GM18907 (cell line): ENCODE measurements at regions not wholly inside any gene's neighbourhood (a gene's known extent, or its start where the extent isn't known, plus 50 kb on each side); places are given as distances from the start of the nearest gene placed in this dataset.
A peak's percentile ranks its signal among the peaks of the same experiment; 100 is the strongest.
"Not testable (repeated sequence)": the region's sequence is repeated elsewhere in the genome, so short reads cannot be mapped to it uniquely, and the experiment has no call there.

Source experiments
- ATAC-seq: cut with Tn5 transposase; IDR thresholded peaks from one replicate; pipeline ENCODE4 v1.9.1; 2021; ENCODE audit warnings: mild to moderate bottlenecking, moderate library complexity; ENCODE audit not compliant: unreplicated experiment

DNA sequence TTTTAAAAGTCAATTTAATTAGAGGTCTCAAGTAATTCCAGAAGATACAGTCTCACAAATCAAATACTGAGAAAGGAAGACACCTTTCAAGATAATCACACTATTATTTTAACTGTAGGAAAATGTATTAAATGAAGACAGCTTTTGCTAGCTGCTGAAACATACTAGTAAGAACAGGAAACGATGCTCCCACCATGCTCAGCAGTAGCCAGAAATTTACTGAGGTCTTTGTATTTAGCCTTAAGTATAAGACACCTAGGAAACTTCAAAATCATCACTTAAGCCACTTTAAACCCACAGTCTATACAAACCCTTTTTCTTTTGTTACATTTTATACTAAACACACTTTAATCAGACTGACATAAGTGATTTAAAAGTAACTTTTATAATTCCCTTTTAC, 72.7 kb upstream of the NPIPB12 start:
- not testable (repeated sequence) for ATAC-seq

DNA sequence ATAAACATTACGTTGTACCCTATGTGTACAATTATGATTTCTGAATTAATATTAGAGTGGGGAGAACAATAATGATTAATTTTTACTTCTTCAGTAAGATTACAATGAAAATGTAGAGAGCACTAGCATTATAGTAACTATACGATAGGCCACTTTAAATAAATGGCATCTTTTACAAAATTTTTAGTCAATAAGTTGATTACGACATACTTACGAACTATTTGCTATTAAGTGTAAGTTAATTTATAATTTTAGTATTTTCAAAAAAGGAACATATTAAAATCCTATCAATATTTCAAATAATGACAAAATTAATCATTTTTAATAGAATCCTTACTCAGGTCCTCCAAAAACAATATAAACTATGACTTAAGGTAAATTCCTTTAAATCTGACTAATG, 75.6 kb upstream of the NPIPB12 start:
- not testable (repeated sequence) for ATAC-seq

DNA sequence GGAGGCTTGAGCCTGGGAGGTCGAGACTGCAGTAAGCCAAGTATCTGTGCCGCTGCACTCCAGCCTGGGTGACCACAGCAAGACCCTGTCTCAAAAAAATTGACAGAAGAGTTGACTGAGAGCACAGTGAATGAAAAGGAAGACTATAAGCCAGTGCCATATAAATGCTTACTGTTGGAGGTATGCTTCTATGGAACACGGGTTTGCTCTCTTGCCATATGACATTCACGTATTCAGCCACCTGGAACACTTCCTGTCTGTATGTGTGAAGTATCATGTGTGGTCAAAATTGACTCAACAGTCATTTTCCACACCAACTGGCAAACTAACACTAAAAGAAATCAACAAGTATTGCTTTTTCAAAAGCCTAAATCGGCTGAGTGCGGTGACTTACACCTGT, 71.1 kb upstream of the SPN start:
- ATAC-seq: not testable (repeated sequence)

DNA sequence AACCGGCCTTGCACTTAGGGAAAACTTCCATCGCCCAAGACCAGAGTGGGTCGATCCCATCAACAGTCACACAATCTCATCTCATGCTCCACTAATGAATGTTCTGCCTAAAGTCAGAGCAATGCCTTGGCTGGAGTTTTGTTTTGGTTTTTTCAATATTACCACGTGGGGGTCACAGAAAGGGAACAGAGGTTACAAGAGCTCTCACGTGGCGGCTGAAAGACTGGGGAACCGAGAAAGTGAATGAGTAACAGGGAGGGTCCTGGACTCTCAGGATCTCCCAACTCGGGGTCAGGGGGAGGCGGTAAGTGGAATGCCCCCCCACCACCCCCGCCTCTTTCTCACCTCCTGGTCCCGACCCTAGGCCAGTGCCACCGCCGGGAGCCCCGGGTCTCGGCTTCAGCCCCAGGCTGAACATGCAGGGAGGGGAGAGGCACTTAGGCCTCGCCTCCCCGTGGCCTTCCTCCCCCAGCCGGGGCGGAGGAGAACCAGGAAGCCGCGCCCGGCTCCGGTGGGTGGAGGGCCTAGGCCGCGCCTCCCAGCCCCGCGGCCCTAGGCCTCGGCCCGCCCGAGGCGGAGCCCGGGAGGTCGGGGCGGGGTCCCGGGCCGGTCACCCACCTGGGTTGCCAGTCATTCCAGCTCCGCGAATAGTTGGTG, 68.7 kb upstream of the SPN start:
- ATAC-seq: peak; percentile 42

DNA sequence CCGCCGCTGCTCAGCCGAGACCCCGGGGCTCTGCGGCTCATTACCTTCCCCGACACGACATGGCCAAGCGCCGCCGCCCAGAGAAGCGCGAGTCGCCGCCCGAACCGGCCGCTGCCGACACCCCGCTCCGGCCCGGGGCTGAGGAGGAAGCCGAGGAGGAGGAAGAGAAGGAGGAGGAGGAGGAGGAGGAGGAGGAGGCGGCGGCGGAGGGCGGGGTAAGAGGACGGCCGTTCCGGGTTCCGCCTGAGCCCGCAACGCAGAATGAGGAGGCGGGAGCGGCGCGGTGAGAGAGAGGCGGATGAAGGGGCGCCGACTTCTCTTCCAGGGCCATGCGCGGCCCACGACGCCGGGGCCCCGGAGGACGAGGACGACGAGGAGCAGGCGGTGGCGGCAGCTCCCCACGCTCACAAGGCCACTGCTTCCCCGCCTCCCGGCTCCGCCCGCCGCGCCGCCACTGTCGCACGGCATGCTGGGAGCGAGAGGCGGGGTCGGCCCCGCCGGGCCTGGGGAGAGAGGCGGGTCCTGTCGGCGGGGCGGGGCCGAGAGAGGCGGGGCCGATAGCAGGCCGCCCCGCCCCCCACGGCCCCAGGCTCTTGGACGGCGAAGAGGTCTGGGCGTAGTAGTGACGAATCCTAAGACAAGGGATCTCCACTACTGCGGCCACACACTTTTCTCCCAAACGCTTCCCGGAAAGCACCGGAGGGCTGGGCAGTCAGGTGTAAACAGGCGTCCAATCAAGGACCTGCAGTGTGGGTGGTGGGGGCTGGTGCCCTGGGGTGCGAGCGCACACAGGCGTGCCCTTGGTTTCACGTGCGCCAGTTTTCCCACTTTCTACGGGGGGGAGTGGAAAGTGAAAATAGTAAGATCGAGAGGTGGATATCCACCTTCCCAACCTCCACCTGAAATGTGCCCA, 67.9 kb upstream of the SPN start:
- ATAC-seq: peak; percentile 75

DNA sequence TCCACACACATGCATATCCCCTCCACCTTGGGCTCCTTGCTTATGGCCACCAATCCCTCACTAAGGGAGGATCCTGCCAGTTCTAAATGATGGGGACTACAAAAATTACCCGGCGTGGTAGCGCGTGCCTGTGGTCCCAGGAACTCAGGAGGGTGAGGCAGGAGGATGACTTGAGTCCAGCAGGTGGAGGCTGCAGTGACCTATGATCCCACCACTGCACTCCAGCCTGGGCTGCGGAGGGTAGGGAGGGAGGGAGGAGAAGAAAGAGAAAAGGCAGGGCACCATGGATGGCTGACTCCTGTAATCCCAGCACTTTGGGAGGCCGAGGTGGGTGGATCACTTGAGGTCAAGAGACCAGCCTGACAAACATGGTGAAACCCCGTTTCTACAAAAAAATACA, 66.0 kb upstream of the SPN start:
- not testable (repeated sequence) for ATAC-seq

DNA sequence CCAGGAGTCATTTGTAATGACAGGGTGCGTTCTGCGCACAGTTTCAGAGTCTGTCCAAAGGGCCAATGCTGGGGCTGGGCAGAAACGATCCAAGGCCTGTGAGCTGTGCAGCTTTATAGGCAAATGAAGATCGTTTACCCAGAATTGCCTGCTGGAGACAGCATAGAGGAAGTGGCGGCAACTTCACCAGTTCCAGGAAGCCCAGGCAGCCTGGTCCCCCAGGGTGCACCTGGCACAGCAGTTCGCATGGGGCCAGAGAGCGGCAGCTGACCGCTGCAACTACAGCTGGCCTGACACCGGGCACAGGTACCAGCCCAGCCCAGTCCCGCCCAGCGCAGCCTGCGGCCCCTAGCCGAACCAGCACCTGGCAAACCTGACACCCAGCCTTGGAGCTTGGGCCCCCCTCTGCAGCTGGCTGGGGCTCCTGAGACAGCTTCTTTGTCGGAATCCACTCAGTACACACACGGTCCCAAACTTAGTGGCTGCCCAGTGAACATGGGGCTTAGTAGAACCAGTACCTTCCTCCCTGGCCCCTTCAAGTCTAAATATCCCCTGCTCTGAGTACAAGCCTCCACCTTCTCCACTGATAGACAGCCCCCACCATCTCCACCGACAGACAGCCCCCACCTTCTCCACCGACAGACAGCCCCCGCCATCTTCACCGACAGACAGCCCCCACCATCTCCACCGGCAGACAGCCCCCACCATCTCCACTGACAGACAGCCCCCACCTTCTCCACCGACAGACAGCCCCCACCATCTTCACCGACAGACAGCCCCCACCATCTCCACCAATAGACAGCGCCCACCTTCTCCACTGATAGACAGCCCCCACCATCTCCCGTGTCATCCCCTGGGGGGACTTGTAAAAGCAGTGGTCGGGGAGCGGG, 62.7 kb upstream of the SPN start:
- peak; percentile 46 for ATAC-seq

DNA sequence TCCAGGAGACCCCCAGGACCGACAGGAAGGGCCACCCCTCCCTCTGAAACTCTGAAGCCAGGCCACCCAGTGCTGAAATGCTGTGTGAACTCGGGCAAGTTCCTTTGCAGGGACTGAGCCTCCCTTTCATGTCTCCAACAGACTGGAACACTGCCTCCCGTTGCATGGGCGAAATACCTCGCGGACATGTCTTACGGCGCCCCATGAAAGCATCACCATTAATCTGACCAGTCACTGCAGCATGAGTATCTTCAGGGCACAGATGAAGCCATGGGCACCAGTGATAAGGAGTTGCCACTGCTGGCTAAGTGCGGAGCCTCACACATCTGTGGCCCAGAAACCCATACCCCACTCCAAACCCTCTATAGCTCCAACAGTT, 60.8 kb upstream of the SPN start:
- ATAC-seq: not testable (repeated sequence)

DNA sequence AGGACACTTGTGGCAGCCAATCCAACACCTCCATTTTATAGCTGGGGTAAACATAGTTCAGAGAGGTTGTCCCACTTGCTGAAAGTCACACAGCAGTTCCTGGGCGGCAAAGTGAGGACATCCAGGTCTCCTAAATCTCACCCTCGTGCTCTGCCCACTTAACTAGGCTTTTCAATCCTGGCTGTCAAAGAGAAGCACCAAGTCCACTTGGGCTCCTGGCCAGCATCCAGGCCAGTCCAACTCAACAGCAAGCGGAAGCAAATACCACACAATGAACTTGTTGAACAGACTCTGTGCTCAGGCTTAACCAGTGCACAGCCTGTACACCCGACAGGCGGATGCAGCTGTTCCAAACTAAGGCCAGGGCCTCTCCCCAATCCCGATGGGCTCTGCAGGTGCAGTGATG, 60.4 kb upstream of the SPN start:
- ATAC-seq: not testable (repeated sequence)

DNA sequence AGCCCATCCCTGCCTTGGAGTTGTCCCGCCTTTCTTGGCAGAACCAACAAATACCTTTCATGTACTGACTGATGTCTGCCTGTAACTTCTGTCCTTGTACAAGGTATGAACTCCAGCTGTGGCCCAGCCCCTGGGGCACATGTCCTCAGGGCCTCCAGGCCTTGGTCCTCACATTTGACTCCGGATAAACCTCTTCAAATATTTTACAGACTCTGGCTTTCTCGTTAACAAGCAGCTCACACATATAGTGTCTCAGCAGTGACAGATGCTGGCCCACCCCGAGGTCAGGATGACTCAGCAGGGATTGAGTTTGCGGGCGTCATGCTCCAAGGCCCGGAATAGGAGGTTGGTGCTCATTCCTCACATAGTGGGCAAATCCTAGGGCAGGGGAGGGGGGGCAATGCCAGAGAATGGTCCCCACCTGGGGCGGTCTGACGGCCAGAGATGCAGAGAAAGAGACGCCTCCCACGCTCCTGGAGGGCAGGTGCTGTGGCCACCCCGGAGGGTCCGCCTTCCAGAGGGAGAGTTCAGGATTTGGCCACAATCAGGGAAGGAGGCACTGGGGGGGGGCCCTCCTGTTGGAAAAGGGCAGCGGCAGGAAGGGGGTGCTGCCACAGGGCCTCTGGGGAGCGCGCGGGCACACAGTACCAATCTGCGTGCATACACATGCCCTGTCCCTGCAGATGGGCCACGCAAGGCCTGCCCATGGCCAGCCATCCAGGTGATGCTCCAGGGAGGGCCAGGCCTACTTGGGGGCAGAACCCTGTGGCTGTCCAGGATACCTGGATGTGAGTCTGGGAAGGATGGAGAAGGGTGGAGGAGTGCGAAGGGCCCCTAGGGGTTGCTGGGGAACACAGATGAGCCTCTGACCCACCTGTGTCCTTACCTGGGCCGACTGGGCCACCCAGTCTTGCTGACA, 58.2 kb upstream of the SPN start:
- not testable (repeated sequence) for ATAC-seq

DNA sequence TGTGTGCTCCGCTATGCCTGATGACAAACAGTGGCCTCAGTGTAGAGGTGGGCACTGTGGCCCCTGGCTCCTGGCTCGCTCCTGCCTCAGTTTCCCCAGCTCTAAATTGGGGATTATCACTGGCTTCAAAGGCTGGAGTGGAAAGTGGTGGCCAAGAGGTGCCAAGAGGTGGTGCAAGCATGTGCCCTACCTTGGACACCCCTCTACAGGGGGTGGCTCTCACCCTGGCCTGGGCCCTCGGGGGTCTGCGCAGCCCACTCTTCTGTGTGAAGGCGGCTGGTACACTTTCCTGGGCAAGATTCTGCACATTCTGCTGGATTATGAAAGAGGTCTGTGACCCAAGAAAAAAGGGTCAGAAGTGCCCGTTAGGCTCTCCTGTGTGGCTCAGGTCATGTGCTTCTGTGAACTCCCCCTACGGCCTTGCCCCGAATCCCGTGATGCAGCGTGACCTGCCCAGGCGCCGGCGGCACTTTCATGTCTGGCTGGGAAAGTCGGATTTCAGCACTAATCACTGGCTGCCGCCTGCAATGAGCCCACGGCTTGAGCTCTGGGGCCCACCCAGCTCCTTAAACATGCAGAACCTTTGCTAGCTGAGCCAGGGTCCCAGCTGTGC, 57.3 kb upstream of the SPN start:
- ATAC-seq: not testable (repeated sequence)

DNA sequence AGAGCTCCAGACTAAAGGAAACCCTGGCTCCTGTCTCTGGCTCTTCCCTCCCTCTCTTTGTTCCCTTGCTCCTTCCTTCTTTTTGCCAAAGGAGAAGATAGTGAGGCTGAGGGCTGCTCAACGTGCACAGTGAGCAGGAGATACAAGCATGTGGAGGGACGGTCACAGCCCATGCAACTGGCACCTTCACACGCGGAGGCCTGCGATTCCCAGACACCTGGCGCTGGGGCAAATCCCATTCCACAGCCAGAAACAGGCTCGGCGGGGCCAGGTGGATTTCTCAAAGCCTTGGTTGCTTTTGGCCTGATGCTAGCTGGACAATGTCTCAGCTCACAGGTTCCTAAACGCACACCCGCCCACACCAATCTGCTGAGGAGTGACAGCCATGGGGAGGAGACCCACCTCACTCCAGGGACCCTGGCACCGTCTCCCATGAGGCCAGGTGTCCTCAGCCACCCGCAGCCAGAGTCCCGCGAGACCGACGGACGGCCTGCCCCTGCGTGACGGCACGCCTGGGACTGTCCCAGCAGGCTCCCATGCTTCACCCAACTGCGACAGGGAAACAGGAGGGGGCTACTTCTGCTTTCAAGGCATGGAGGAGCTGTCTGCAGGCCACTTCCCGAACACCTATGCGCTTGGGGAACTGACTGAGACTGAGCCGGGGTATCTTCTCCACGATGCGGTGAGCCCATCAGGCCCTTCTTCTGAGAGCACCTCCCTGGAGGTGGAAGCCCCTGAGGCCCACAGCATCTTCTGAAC, 56.2 kb upstream of the SPN start:
- ATAC-seq: peak; percentile 33

DNA sequence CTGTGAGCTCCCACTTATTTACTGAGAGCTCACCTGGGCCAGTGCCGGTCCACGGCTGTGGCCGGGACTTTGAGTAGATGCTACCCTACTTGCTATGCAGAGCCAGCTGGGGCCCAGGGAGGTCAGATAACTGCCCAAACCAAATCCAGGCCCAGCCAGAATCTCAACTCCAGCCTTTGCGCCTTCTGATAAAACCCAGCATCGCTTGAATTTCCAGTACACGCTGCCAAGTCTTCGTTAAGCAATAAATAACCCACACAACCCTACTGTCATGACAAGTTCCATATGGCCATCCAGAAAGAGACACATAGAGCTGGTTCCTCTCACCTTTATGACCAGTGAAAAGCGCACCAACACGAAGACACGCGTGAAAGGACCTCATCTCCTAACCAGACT, 55.6 kb upstream of the SPN start:
- ATAC-seq: not testable (repeated sequence)

DNA sequence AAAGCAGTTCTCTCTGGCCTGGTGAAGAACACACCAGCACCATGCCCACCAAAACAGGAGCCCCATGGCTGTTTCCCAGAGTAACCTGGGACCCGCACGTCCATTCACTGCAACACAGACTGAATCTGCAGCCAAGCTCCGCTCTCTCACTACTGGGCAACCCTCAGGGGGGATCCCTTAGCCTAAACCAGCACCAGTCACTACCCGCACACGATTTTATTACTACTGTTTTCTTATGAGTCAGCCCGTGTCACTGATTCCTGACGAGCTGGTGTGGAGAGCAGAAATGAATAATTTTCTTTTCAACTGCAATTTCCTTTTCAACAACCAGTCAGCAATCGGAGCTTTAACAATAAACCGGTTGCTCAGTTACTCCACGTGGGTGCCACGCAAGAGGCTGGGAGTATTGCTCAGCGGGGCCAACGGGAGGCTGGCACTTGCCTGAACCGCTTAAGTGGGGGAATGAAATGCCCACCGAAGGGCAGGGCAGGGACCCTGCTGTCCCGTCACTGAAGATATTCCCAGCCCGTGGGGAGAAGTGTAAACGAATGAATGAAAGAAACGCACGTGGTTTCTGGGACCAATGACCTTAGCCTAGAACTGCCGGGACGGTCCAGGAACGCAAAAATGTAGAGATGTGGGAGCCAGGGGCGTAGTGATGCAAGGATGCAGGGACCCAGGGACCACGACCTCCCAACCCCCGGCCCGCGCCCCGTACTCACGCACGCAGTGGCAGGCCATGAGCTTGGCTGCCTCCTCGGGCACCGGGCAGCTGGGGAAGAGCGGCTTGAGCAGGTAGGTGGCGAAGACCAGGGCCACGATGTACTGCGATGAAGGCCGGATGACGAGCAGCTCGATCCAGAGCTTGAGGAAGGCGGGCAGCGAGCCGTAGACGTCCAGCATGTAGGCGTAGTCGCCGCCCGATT, 50.4 kb upstream of the SPN start:
- ATAC-seq: peak; percentile 46
